SIG-M5 treated with dmso at 0.1 percent for 504 hours (cell line): ENCODE measurements at regions not wholly inside any gene's neighbourhood (a gene's known extent, or its start where the extent isn't known, plus 50 kb on each side); places are given as distances from the start of the nearest gene placed in this dataset.

Experiments used
- DNase-seq: peaks from one replicate; lab custom pipeline; 2025; ENCODE audit not compliant: unreplicated experiment; lab: John Stamatoyannopoulos, UW

DNA sequence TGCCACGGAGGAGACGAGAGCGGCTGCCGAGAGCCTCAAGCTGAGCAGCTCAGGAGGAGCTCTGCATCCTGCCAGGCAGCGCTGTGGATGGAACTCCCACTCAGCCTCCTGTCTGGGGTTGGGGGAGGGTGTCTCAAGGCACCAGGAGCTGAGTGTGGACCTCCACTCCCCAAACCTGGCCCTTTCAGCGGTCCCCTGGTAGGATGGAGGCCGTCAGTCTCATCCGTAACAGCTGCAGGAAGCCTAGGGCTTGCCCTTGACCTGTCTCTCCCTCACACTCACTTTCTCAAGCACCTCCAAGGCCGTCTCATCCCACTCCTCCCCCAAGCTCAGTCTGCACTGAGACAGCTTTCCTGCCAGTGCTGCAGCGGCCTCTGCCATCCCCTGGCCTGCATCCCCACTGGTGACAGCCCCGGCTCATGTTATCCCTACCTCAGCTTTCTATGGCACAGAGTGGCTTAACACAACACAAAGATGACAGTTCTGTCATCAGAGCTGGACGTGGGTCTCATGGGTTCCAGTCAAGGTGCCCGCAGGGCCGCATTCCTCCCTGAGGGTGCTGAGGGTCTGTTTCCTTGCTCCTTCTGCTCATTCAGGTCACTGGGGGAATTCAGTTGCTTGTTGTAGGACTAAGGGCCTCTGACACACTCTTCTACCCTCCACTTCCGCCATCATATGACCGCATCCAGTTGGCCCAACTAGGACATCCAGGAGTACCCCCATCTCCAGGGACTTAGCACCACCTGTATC lies 341.9 kb upstream of the B3GAT1 start:
- no peak for DNase-seq

DNA sequence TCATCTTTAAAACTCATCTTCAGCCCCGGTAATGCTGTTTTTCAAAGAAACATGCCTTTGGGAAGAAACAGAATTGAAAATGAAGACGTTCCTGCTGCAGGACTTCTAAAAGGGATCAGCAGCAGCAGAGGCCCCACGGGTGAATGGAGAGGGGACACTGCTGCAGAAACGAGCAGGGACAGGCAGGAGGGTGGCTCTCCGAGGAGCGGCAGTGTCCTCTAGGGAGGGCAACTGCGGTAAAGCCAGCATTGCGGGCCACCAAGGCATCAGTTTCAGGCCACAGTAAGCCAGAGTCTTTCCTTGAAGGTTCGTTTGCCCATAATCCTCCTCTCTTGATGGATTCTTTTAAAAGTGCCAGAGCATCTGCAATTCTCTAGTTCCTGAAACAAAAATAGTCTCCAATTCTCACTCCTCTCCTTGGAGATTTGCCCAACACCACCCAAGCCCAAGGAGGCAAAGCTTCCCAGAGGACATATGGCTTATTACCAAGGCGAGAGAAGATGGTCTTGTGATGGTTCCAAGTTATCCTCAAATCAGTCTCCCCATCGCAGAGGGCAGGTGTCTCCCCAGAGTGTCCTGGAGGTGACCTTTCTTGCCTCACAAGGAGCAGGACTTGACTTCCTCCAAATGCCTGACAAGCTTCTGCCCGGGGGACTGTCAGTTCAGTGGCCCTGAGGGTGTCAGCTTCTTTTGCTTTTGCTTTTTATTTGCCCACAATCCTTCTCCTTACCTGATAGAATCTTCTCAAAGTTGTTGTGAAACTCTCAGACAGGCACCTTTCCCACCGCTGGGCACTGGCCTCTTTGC lies 341.1 kb upstream of the B3GAT1 start:
- no peak for DNase-seq

DNA sequence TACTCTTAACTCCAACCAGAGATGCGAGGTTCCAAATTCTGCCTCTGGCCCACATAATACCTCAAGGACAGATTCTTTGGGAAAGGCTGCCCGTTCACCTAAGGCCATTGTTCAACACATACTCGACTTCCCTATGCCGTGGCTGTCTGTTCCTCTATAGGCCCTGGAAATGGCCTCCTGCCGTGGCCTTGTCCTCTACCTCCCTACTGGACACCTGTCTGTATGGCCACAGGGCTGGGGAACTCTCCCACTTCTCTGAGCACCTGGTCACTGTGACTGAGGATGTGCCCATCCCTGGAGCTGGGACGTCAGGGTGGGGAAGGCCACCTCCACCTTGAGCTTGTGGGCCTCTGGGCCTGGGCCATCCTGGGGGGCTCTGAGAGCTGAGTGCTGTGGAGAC lies 340.5 kb upstream of the B3GAT1 start:
- no peak for DNase-seq

DNA sequence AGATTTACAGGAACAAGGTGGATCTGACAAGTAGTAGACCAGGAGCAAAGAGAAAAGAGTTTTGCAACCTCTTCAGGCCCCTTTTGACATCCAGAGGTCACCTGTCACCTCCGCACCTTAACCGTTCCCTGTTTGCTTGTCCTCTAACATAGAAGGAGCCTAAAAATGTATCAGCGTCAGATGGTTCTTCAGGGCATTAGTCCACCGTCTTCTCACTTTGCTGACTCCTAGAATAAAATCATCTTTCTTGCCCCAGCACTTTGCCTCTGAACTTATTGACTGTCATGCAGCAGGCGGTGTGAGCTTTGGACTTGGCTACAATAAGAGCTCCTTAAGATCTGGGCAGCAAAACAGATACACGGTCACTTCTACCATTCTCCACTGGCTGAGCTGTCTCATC lies 339.7 kb upstream of the B3GAT1 start:
- no peak for DNase-seq

DNA sequence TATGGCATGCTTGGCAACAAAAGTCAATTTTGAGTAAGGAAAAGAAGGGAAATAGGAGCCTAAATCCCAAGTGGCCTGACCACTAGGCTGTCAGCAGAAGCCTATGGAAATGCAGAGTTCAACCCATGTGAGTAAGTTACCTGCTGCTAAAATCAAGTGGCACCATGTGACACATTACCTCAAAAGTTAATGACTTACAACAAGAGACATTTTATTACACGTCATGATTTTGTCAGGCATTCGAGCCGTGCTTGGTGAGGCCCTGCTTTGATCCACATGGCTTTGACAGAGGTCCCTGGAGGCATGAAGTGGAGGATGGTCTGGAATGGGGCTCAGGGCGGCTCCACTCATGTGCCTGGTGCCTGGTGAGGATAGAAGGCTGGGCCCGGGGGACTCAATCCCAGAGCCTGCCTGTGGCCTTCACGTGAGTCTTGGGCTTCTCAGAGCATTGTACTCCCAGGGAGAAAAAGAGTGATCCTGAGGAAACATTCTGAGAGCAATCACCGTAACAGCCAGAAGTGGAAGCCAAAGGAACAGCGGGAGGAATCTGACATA lies 339.1 kb upstream of the B3GAT1 start:
- DNase-seq = no peak

DNA sequence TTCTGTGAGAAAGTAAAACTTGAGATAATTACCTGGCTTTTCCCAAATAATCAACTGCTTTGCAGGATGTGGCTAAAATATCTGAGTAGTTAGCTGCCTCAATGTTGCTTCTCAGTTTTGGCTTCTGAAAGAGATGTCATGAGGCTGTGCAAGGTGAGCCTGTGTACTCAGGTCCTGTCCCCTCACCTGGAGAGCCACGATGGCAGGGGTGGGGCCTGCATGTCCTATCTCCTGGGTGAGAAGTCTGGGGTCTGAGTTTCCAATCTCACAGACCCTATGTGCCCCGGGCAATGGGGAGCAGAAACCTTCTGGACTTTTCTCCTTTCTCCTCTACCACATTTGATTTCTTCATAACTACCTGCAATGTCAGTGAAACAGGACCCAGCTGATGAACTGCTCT lies 338.6 kb upstream of the B3GAT1 start:
- no peak for DNase-seq

DNA sequence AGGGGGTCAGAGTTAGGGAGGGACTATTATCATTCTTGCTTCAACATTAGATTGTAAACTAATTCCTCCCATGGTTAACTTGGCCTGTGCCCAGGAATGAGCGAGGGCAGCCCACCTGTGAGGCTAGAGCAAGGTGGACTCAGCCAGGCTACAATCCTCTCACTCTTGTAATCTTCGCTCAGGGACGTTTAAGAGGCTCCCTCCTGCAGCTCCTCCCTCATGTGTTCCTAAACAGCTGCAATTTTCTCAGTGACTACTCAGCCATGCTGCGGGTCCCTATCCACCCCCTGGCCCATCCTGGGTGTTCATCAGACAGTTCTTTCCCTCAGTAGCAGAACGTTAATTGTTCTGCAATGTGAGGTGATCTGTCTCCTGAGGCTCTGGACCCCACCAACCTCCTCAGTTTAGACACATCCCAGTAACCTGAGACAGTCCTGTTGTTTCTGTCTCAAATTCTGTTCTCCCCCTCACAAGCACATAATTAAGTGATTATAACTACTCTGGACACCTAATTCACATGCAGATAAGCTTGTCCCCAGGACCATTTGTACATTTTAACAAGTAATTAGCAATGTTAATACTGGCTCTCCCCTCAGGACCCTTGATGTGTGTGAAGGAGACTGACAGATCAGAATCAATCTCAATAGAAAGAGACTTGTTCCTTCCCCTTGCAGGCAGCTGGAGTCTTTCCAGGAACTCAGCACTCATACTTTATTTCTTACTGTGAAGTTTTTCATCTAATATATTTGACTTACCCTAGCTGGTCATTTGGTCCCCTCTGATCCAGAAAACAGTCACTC lies 337.2 kb upstream of the B3GAT1 start:
- DNase-seq = no peak

DNA sequence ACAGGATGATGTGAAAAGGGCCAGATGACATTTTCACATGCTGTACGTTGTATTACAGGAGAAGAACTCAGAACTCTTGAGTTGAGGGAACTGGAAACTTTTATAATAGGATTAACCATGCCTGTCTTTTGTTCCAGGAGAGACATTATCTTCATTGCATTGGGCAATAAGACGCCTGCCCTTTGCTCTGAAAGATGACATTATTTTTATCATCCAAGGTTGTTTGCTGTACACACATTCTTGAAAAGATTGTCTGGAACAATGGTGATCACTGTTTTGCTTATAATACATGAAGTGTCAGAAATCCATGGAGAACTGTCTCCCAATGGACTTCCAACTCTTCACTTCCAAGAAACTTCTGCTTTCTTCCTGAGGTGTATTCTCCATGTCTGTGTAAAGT lies 334.6 kb upstream of the B3GAT1 start:
- no peak for DNase-seq

DNA sequence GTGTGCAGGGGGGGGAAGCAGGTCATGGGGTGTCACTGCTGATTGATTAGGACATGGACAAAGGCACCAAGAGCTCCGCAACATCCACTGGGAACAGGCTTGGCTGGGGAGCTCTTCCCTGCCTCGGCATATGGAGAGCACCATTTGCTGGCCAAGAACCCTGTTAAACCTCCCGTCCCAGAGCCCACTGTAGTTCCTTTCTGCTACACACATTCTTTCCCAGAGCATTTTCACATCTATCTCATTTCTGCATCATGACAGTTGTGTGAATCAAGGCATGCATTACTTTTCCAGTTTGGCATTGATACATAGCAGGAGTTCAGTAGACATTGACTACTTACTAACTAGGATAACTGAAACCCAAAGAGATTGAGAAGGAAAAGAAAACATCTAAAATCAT lies 333.4 kb upstream of the B3GAT1 start:
- no peak for DNase-seq

DNA sequence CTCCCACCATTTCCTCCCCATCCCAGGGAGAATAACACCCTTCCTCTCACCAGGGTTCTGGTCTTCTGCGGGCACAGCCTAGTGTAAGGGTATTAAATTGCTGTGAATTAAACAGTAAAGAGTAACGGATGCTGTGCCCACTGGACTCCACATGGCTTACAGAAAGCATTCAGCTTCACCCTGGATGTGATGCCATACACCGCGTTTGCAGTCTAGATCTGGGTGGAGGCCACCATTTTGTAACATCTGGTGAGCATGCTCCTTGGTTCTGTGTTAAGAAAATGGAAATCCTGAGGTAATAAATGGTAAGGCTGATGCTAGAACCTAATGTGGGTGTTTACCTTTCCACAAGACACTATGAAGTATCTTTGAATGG lies 331.8 kb upstream of the B3GAT1 start:
- DNase-seq = no peak

DNA sequence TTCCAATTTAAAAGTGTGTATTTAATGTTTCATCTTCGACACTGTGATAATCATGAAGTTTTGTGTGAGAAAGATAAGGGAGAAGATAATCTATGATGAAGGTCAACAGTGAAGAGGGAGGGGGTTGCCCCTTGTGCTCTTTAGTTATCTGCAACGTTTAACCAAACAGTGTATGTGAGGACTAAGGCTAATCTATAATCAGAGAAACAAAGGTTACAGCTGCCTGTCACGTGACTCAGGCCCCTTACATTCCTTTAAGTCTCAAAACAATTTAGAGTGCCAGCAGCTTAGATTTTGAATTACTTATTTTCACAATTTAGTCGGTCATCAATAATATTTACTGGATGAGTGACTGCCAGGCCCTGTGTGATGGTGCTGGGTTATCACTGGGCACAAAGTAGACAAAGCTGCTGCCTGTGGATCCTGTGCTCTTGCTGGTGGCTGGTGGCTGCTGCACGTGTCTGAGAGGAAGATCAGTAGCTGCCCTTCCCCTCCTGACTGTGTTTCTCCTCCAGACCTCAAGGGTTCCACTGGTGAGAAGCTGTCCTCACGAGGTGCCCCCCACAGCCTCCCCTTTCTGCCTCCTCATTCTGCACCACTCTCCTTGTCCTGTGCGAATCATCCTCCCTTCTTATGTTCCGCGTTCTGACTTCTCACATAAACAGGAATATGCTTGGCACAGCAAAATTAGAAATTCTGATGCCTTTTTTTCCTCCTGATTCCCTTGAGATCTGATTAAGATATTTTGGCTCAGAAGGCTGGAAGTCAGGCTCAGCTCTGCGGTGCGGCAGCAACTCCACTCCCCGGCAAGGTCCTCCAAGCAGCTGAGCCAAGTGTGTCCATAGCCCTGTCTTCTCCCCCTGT lies 331.1 kb upstream of the B3GAT1 start:
- no peak for DNase-seq

DNA sequence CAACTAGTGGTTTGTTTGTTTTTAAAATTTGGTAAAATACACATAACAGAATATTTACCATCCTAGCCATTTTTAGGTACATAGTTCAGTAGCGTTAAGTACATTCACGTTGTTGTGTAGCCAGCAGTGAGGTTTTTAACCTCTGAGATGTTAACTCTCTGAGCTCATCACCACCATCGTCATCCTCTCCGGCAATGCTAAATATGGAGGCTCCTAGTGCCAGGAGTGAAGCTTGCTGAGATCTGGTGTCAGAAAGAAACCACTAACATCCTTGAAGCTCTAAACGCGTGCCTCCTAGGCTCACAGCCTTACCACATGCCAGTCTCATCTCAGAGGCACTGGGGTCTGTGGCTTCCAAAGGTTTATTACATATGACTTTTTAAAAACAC lies 330.2 kb upstream of the B3GAT1 start:
- no peak for DNase-seq

DNA sequence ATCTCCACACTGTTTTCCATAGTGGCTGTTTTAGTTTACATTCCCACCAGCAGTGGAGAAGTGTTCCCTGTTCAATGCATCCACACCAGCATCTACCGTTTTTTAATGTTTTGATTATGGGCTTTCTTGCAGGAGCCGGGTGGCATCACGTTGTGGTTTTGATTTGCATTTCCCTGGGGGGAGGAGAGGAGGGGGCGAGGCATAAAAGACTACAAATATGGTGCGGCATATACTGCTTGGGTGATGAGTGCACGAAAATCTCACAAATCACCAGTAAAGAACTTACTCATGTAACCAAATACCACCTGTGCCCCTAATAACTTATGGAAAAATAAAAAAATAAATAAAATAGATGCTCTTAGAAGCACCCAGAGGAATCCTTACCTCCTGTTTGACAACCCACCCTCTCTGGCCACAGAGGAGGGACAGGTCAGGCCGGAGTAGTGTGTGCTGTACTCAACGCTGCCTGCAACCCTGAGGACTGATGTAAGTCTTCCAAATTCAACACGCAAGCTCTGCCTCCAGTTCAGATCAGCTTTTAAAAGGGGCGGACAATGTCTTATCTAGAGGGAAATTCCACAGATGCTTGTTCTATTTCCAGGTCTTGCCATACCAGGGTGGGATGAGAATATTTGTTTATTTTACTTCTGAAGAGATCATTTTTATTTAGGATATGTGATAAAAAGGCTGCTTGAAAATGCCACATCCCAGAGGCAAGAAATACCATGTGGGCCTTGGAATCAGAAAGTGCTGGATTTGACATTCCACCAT lies 329.6 kb upstream of the B3GAT1 start:
- DNase-seq = no peak

DNA sequence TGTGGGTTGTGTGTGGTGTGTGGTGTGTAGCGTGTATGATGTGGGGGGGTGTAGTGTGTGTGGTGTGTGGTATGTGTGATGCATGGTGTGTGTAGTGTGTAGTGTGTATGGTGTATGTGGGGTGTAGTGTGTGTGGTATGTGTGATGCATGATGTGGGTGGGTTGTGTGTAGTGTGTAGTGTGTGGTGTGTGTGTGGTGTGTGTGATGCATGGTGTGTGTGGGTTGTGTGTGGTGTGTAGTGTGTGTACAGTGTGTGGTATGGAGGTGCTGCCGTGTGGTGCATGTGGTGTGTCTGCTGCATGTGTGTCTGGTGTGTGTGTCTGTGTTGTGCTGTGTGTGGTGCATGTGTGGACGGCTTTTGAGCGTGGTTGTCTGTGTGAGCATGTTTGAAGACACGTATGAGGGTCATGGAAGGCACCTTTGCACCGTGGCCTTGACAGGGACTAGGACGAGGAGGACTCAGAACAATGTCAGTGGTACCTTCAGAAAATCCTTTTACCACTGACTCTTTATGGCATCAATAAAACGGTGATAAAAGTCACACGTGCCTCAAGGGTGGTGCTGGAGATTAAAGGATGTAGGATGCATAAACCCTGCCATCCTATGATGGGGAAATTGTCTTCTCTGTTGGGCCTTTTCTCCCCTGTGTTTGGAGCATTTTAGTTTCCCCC lies 328.7 kb upstream of the B3GAT1 start:
- DNase-seq = no peak

DNA sequence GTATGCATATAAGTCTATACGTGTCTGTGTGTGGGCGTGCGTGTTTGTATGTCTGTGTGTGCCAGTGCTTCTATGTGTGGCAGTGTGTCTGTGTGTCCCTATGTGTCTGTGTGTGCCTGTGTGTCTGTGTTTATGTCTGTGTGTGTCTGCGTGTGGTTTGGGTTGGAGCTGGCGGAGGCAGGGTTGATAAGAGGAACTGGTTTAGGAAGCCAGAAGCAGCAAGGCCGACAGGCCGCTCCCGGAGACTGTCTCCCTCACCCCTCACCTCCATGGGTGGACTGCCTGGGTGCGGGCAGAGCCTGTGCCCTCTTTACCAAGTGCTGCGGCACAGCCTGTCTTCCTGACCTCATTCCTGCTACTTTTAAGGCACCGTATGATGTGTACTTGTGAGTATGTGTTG lies 327.1 kb upstream of the B3GAT1 start:
- DNase-seq = no peak

DNA sequence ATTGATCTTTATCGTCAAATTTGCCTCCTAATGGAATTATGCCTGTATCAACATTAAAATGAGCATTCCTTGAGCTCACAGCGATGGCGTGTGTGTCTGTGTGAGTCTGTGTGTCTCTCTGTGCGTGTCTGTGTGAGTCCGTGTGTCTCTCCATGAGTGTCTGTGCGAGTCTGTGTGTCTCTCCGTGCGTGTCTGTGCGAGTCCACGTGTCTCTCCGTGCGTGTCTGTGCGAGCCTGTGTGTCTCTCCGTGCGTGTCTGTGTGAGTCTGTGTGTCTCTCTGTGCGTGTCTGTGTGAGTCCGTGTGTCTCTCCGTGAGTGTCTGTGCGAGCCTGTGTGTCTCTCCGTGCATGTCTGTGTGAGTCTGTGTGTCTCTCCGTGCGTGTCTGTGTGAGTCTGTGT lies 326.5 kb upstream of the B3GAT1 start:
- no peak for DNase-seq

DNA sequence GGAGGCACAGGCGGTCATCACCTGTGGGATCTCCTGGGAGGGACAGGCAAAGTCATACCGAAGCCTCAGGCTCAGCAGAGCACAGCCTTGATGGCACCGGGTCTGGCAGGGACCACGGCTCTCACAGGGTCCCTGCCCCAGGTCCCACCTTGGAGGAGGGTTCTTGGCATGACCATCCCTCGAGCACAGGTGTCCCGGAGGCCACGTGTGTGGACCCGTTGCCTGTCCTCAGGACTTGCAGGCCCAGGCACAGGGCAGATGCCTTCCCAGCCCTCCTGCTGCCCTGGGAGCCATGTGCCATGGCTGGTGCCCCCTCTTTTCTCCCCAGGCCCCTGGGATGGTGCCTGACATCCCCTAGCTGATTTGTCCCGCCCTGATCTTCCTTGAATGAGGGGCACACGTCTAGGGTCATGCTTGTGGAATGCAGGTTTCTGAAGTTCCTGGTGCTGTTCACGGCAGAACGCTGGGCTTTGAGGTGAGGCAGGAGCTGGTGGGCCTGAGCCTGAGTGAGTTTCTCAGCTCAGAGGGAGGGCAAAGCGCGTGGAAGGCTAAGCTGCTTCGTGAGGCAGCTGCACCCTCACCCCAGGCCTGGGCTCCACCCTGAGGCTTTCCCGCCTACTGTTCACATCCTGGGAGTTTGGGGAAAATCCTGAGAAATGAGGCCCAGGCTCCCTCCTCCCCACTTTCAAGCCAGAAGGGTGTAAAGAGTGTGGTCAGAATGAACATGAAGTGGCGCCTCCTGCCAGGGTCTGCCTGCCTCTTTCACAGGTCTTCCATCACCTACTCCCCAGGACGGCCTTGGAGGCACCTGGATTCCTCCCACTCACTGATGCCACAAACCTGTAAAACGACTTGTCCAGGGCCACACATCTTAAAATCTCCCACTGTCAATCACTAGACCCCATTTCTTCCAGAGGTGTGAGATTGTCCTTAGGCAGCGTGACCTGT lies 325.8 kb upstream of the B3GAT1 start:
- no peak for DNase-seq

DNA sequence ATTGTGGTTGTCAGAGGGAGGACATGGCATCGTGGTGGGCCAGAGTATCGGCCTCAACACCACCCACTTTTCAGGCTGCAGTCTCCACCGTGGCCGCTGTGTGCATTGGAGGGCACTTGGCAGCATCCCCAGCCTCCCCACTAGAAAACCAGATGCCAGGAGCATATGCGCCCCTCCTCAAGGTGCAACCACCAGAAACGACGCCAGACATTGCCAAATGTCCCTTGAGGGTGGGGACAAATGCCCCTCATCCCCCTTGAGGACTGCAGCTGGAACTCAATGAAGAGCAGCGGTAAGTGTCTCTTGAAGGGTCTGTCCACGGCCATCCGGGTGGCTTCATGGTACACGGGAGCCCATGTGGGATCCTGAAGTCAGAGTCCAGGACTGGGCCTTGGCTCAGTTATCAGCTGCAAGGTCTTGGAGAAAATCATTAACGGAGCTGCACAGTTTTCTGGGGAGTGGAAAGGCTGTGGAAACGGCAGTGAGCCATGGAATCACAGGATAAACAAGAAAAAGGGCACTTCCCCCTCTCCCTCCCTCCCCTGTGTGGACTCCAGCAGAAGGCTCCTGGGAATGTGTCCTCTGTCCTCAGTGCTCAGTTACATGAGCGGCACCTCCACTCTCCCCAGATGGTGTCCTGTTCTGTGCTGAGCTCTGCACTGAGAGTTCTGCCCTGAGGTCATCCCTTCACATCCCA lies 324.4 kb upstream of the B3GAT1 start:
- DNase-seq = no peak
